ENCODE measurements at regions not wholly inside any gene's neighbourhood (a gene's known extent, or its start where the extent isn't known, plus 50 kb on each side); places are given as distances from the start of the nearest gene placed in this dataset.
"Not testable (repeated sequence)": the region's sequence is repeated elsewhere in the genome, so short reads cannot be mapped to it uniquely, and the experiment has no call there.

DNA sequence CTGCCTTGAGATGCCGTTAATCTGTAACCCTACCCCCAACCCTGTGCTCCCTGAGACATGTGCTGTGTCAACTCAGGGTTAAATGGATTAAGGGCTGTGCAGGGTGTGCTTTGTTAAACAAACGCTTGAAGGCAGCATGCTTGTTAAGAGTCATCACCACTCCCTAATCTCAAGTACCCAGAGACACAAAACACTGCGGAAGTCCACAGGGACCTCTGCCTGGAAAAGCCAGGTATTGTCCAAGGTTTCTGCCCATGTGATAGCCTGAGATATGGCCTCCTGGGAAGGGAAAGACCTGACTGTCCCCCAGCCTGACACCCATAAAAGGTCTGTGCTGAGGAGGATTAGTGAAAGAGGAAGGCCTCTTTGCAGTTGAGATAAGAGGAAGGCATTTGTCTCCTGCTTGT lies 270.8 kb upstream of the FRG2C start:
- not testable (repeated sequence) for DNase-seq

DNA sequence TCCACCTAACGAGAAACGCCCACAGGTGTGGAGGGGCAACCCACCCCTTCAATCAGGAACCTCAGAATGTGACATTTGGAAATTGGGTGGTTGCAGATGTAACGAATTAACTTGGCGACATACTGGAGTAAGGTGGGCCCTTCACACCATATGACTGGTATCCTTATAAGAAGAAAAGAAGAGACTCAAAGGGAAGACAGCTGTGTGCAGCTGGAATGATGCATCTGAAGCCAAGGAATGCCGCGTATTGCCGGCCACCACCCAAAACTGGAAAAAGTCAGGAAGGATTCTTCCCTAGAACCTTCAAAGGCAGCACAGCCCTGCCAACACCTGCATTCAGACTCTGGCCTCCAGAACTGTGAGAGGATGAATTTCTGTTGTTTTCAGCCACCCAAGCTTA lies 270.0 kb upstream of the FRG2C start:
- DNase-seq = not testable (repeated sequence)

DNA sequence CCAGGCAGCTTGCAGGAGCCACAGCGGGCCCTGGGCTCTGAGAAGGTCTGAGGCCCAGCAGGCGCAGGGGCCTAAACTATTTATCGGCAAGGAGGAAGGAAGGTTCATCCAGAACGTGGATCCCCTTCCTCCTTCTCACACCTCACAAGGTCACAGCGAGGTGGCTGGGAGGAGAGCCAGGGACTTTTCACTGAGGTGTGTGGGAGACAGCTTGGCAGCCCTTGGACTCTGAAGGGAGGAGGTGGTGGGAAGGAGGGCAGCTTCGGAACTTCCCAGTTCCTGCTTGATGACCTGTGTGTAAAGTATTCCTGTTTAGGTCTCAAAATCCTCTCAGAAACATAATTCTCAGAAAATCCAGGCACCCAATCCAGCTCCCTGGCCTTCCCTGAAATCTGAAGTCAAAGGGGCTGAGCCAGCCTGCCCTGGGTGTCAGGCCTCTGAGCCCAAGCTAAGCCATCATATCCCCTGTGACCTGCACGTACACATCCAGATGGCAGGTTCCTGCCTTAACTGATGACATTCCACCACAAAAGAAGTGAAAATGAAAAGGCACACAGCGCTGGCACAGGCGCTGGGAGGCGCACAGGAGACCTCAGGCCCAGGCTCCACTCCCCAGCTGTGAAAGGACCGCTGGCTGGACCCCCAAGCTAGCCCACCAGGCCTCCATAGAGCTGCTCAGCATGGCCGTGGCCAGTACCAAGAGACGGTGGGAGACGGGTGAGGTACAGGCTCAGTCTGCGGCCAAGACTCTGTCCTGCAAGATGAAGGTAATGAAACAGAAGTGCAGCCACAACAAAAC lies 269.4 kb upstream of the FRG2C start:
- not testable (repeated sequence) for DNase-seq

DNA sequence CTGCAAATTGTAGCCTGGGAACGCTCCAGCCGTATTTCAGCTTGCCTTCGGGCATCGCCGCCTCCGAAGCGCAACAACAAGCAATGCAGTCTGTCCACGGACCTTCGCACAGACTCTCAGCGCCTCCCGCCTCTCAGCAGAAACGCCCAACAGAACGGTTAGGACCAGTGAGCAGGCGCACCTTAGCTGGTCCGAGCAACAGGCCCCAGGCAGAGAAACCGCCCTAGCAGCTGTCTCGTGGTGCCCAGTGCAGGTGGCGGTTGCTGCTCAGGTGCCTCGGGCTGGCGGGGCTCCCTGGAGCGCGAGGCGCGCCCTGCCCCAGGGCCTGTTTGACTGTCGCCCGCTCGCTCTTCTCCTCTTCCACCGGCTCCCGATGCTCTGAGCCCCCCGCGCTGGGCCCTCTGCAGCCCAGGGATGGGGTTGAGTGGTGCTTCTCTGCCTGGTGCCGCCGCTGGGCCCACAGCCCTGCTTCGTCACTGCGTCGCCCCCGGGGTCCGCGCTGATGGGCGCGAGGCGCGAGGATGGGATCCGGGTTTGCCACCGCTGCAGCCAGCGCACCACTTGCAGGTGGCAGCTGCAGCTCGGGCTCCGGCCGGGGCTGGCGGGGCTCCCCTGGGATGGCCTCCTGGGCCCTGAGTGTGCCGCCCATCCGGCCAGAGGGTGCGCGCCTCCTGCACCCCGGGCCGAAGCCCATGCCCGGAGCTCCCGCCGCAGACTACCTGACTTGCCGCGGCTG lies 268.4 kb upstream of the FRG2C start:
- peak in 1 of 3 donors; percentile 7 for DNase-seq

DNA sequence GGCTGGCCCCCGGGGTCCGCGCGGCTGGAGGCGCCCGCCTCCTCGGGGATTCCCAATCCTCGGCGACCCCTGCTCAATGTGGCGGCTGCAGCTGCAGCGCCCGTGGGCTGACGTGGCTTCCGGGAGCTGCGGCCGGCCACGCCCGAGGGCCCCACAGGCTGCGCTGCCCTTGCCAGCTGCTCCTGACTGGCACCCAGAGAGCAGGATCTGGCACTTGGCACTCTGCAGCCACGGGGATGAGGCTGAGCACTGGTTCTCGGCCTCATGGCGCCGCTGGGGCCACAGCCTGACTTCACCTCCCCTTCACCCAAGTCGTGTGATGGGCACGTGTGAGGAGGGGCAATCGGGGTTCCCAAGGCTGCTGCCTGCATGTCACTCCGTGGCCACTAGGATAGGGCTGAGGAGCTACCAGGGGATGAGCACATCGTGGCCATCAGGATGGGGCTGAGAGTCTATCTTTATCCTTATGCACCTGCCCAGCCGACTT lies 267.8 kb upstream of the FRG2C start:
- peak in 1 of 3 donors; percentile 19 for DNase-seq

DNA sequence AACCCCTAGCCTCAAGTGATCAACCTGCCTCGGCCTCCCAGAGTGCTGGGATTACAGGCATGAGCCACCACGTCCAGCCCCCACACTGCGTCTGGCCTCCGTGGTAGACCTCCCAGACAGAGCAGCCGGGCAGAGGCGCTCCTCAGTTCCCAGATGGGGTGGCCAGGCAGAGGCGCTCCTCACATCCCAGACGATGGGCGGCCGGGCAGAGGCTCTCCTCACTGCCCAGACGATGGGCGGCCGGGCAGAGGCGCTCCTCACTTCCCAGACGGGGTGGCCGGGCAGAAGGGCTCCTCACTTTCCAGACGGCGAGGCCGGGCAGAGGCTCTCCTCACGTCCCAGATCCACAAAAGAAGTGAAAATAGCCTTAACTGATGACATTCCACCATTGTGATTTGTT lies 266.6 kb upstream of the FRG2C start:
- not testable (repeated sequence) for DNase-seq

DNA sequence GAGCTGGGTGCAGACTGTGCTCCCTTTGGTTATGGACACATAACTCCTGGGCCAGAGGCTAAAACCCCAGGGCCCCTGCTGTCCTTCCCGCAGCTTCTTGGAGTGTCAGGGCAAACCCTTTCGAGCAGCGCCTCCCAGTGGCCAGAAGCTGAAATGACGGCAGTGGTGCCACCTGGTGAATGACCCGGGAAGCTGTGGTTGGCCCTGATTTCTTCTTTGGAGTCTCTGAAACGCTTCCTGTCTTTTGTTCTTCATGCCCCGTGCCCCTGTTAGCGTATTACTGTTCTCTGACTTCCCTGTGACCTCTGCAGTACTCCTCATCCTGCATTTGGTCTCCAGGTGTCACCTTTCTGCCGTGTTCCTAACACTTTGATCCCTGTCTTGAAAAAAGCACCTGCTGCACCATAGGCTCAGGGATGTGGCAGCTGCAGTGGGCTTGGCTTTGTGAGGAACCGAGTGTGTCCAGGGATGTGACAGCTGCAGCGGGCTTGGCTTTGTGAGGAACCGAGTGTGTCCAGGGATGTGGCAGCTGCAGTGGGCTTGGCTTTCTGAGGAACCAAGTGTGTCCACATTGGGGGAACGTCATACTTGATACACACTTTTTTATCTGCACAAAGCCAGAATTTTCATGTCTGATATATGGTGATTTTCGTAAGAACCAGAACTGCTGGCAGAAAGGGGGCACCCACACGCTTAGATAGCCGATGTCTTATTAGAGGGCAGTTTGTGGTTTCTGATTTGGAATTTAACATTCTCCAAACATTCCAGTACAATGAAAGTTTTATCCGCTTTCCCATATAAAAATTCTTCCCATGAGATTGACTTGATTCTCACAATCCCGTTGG lies 241.8 kb upstream of the FRG2C start:
- peak; percentile 39 to 65 (median 41) for DNase-seq

DNA sequence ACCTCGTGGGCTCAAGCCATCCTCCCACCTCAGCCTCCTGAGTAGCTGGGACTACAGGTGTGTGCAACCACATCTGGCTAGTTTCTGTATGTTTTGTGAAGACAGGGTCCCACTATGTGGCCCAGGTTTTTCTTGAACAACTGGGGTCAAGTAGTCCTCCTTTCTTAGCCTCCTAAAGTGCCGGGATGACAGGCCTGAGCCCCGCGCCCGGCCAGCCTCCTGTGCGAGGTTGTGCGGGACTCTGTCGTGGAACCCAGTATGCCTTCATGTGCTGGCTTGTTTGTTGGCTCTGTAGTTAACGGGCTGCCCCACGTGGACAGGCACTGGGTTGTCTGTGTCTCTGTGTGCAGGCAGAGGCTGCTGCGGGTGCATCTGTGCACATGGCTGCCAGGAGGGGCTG lies 238.7 kb upstream of the FRG2C start:
- DNase-seq = not testable (repeated sequence)

DNA sequence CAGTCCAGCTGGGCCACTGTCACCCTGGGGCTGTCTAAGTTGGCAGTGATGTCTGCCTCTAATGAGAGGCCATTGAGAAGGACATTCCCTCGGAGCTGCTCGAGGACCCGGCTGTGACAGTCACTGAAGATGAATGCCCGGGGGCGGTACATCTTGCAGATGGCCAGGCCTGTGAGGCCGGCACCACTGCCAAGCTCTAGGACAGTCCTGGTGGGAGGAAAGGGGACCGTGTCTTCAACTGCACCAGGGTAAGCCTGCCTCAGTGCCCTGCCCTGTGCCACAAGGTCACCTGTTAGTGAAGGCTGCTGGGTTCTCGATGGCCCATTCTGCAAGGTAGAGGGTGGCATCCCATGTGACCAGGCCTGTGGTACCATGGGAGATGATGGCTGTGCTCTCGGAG lies 236.6 kb upstream of the FRG2C start:
- not testable (repeated sequence) for DNase-seq

DNA sequence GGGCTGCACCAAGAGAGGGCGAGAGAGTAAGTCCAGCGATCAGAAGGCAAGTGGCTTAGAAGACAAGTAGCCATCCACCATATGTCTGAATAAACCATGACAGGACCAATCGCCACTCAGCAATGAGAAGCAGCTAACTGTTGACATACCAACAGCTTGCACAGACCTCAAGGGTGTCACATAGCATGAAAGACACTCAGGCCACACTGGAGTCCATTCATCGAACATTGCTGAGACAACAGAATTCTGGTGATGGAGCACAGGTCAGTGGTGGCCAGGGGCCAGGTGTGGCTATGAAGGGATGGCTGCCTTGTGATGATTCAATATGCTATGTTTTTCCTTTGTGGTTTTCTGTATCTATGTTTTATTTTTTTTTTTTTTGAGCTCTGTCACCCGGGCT lies 236.2 kb upstream of the FRG2C start:
- DNase-seq = not testable (repeated sequence)

DNA sequence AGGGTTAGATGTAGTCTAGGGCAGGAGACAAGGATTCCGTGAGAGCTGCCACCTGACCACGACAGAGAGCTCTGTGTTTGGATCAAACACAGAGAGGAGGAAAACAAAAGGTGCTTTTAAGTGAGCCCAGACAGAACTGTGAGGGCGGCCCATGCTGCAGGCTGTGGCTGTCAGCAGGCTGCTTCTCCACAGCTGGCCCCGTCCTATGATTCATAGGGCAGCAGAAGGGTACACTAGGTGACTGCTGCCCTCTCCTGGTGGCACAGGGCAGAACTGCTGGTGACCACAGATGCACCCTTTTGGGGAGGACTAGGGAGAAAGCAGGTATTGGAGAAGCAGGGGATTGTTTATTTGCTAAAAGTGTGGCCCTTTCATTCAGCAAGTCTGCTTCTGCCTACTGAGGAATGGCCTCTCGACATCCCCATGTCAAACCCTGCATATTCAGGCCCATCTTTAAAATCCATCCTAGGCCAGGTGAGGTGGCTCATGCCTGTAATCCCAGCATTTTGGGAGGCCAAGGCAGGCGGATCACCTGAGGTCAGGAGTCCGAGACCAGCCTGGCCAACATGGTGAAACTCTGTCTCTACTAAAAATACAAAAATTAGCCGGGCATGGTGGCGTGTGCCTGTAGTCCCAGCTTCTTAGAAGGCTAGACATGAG lies 234.4 kb upstream of the FRG2C start:
- DNase-seq = peak; percentile 69 to 78 (median 73)

DNA sequence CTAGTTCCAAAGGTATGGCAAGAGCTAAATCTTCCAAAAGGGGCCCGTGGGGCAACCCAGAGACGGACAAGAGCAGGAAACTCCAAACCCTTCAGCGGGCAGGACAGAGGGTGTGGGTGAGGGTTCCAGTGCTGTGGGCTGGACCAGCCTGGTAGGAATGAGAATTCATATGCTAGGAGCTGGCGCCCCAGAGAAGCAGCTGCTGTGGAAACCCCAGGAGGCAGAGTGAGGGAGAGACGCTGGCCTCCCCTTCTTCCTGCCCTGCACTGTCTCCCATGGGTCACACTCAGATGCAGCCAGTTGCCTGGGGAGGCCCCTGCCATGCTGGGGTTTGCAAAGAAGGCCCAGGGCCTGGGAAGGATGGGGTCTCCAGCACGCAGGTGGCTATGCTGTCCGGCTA lies 233.7 kb upstream of the FRG2C start:
- not testable (repeated sequence) for DNase-seq

DNA sequence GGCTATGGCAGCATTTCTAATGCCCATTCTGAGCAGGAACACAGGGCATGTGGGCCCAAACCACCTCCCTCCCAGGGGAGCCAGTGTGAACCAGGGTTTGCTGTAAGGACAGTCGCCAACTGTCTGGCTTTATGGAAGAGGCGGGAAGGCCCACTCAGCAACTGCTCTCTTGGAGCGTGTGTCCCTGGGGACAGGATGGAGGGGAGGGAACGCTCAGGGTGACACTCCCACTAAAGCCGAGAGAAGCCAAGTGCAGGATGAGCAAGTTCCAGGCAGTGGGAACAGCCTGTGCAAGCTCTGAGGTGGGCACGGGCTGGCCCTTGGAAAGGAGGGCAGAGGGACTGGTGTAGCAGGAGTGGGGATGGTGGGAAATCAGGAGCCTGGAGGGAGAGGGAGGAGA lies 233.0 kb upstream of the FRG2C start:
- DNase-seq = not testable (repeated sequence)

DNA sequence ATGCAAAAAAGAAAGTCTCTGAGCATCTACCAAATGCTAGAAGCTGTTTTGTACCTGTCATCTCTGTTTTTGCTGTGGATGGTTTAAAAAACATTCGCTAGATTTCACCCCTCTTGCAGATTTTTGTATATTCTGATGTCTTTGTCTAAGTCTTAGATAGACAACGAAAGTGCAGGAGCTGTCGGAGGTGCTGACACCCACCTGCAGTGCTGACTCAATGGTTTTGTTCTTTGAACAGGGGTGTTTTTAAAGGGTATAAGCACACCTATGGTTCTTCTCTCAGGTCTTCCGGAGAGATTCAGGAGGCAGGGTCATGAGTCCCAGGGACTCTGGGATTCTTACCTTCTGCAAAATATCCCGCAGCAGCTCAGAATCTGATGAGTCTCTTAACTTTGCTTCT lies 231.7 kb upstream of the FRG2C start:
- DNase-seq = not testable (repeated sequence)

DNA sequence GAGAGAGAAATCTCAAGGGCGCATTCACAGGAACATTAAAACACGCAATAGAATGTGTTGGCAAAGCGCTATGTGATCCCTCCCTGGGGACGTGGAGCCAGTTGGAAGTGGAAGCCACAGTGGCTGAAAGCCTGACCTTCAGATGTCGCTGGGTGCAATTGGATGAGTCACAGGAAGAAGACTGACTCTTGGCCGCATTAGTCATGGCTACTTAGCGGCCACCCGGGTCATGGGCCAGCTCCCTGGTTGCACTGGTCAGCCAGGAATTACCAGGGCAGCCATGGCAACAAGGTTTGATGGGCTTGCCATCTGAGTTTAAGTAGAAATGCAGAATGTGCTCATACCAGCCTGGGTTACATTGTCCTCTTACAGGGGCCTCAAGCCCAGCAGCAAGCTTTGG lies 231.2 kb upstream of the FRG2C start:
- peak in 2 of 3 donors; percentile 34 to 56 for DNase-seq

DNA sequence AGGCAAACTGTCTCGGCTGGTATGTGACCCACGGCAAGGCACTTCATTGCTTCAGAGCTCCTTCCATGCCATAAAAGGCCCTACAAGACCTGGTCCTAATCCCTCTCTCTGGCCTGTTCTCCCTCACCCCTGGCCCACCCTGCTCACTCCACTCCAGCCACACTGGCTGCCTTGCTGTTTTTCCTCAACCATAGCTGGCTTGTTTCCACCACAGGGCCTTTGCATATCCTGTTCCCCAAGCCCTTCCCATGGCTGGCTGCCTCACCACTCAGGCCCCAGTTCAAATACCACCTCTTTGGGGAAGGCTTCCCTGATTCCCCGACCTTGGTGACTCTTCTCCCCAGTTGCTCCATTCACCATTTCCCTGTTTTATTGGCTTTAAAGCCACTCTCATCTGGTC lies 230.8 kb upstream of the FRG2C start:
- DNase-seq = not testable (repeated sequence)

DNA sequence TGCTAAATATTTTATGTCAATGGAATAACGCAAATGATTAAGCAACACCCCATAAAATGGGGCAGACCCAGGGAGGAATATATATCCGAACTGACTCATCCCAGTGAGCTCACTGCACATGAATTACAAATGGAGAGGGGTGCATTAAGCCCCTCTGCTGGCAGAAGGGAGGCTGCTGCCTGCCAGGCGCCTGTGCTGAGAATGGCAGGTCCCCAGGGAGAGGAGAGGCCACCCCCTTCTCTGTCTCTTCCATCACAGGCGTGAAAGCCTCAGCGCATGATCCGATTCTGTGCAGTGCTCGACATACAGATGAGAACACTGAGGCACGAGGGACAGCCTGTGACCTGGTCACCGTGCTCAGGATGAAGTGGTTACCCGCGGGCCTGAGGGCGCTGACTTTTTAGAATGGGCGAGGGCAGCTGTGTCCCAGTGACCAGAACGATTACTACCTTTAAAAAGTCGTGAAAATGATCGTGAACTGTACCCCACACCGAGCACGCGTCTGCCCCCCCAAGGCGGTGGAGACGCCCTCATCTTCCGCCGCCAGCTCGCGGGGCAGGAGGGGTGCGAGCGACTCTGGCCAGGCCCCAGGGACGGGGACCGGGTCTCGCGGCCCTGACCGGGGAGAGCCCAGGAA lies 229.7 kb upstream of the FRG2C start:
- peak; percentile 15 to 52 (median 49) for DNase-seq

DNA sequence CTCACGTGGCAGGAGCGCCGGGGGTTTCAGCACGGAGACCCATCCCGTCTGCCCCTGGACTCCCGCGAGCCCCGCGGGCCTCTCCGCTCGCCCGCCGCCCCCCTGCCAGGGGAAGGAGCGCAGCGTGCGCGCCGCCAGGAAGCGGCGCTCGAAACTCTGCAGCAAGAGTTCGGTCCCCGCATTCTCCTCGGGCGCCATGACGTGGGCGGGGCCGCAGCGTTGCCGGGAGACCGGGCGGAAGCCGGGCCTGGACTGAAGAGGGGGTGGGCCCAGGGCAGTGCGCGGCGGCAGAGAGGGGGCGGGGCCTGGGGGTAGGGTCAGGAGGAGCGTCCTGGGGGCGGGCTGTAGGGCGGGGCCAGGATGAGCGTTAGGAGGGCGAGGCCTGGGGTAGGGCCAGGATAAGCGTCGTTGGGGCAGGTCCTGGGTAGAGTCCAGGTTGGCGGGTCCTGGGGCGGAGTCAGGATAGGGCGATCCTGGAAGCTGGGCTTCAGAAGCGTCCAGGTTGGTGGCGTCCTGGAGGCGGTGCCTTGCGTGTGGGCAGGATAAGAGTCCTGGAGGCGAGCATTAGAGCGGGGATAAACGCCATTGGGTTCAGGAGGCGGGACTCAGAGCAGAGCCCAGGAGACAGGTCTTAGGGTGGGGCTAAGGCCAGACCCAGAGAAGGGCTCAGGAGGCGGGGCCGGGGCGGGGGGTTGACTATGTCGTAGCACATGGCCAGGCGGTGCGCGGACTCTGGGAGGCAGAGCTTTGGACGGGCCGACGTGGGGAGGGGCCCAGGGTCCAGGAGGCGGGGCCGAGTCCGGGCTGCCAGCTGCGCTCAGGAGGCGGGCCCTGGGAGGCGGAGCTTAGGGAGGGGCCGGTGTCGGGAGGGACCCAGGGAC lies 229.0 kb upstream of the FRG2C start:
- DNase-seq = peak; percentile 97 to 99 (median 98)

DNA sequence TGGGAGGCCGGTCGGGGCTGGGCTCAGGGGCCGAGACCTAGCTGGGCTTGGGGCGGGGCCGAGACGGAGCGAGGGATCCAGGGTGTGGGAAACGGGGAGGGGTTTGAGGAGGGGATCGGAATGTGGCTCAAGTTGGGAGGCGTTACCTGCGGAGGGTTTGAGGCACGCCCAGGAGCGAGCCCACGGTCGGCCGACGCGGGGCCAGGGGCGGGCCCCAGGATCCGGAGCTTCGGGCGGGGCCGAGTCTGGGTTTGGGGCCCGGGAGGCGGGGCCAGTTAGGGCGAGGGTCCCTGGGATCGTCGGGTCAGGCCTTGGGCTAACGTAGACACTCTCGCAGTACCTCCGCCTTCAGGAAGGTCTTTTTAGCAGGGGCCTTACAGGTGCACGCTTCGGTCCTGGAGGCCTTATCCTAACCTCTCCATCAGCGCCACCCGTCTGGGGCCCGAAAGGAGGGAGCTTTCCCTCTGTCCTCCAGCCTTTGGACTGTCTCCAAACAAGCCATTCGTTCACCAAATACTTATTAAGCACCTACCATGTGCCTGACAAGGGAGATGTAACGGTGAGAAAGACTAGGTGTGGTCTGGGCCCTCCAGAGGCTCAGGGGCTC lies 228.2 kb upstream of the FRG2C start:
- DNase-seq = peak in 1 of 3 donors; percentile 60

Measured in muscle of back (tissue), 3 donors.